ENCODE measurements at regions not wholly inside any gene's neighbourhood (a gene's known extent, or its start where the extent isn't known, plus 50 kb on each side); places are given as distances from the start of the nearest gene placed in this dataset.
"Not testable (repeated sequence)": the region's sequence is repeated elsewhere in the genome, so short reads cannot be mapped to it uniquely, and the experiment has no call there.

DNA sequence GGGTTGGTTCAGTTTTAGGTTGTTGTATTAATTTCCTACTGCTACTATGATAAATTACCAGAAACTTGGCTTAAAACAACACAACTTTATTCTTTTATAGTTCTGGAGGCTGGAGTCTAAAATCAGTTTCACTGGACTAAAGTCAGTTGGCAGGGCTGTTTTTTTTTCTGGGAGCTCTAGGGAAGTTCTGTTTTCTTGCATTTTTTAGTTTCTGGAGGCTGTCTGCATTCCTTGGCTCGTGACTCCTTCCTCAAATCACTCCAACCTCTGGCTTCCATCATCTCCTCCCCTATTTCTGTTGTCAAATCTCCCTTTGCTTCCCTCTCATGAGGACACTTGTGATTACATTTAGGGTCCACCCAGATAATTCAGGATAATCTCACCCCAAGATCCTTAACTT lies 51.3 kb upstream of the SUB1 start:
- WGBS, 2 experiments, result 63 to 76% methylated on average over 1 of the region's 1 CpG
- H3K4me3 ChIP-seq (ENCODE audit: insufficient read depth, low read depth, low read length), result no peak overlapping the region
- H3K9me3 ChIP-seq (ENCODE audit: control insufficient read depth, low read length), result no peaks in the 10 kb centered on the region
- no peaks in the 10 kb centered on the region for H3K4me1 ChIP-seq (ENCODE audit: control insufficient read depth, insufficient read depth, low read length)
- H3K27me3 ChIP-seq (ENCODE audit: control insufficient read depth, insufficient read depth, low read length, poor library complexity, severe bottlenecking), result no peaks in the 10 kb centered on the region
- H3K27ac ChIP-seq (ENCODE audit: insufficient read depth, low read depth, low read length, poor library complexity, severe bottlenecking), result no peak overlapping the region
- no peaks in the 10 kb centered on the region for H3K36me3 ChIP-seq (ENCODE audit: control insufficient read depth, insufficient read depth, low read length)

DNA sequence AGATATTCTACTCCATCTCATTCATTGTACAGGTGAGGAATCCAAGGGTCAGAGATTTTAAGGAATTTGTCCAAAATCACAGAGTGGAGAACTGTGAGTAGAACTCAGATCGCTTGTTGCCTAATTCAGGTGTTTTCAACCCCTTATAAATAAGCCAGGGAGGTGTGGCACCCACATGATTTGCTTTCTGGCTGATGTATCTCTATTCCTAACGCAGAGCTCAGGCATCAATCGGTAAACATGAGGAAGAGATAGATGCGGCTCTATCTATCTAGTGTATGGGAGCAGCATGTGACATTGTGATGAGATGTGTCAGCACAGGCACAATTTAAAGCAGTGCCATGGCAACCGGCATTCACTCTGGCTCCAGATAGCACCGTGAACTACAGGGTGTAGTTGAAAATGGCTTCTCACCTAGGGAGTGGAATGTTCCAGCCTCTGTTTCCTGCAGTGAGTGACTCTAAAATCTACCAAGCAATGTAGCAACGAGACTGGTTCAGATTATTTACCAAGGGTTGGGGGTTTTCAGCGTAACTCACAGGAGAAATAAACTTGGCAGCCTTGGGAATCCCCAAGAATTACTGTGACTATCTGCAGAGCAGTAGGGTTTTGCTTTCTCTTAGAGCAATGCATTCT lies 53.4 kb upstream of the SUB1 start:
- H3K4me1 ChIP-seq (ENCODE audit: control insufficient read depth, insufficient read depth, low read length), result no peaks in the 10 kb centered on the region
- no peaks in the 10 kb centered on the region for H3K9me3 ChIP-seq (ENCODE audit: control insufficient read depth, low read length)
- H3K36me3 ChIP-seq (ENCODE audit: control insufficient read depth, insufficient read depth, low read length), result no peaks in the 10 kb centered on the region
- H3K27me3 ChIP-seq (ENCODE audit: control insufficient read depth, insufficient read depth, low read length, poor library complexity, severe bottlenecking), result no peaks in the 10 kb centered on the region
- no peak overlapping the region for H3K27ac ChIP-seq (ENCODE audit: insufficient read depth, low read depth, low read length, poor library complexity, severe bottlenecking)
- no peak overlapping the region for H3K4me3 ChIP-seq (ENCODE audit: insufficient read depth, low read depth, low read length)
- WGBS, 2 experiments, result 62 to 67% methylated on average over 8 of the region's 8 CpGs

DNA sequence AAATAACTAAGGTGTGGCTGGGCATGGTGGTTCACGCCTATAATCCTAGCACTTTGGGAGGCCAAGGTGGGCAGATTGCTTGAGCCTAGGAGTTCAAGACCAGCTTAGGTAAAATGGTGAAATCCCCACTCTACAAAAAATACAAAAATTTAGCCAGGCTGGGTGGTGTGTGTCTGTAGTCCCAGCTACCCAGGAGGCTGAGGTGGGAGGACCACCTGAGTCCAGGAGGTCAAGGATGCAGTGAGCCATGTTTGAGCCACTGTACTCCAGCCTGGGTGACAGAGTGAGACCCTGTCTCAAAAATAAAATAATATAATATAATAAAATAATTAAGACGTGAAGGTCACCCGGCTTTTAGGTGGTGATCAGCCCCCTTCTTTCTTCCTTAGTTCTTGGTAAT lies 58.0 kb upstream of the SUB1 start:
- not testable (repeated sequence) for H3K4me3 ChIP-seq (ENCODE audit: insufficient read depth, low read depth, low read length); H3K9me3 ChIP-seq (ENCODE audit: control insufficient read depth, low read length); H3K27me3 ChIP-seq (ENCODE audit: control insufficient read depth, insufficient read depth, low read length, poor library complexity, severe bottlenecking); H3K27ac ChIP-seq (ENCODE audit: insufficient read depth, low read depth, low read length, poor library complexity, severe bottlenecking); H3K36me3 ChIP-seq (ENCODE audit: control insufficient read depth, insufficient read depth, low read length); H3K4me1 ChIP-seq (ENCODE audit: control insufficient read depth, insufficient read depth, low read length)
- WGBS, 2 experiments, result 87 to 92% methylated on average over 3 of the region's 3 CpGs

DNA sequence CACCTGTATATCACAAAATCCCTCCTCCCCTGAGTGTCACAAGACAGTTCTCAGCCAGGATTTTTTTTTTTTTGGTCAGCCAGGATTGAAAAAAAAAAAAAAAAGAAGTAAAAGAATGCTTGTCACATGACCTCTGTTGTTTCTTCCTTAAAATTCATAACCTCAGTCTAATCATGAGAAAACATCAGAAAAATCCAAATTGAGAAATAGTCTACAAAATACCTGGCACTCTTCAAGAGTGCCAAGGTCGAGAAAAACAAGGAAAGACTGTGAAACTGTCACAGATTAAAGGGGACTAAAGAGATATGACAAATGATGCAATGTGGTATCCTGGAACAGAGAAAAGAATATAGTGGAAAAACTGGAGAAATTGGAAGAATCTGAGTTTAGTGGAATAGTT lies 58.5 kb upstream of the SUB1 start:
- Histone ChIP-seq H3K9me3 (ENCODE audit: control insufficient read depth, low read length) (no peaks in the 10 kb centered on the region), H3K4me1 (ENCODE audit: control insufficient read depth, insufficient read depth, low read length) (no peaks in the 10 kb centered on the region), H3K27me3 (ENCODE audit: control insufficient read depth, insufficient read depth, low read length, poor library complexity, severe bottlenecking) (no peaks in the 10 kb centered on the region), H3K27ac (ENCODE audit: insufficient read depth, low read depth, low read length, poor library complexity, severe bottlenecking) (no peak overlapping the region), H3K4me3 (ENCODE audit: insufficient read depth, low read depth, low read length) (no peak overlapping the region), H3K36me3 (ENCODE audit: control insufficient read depth, insufficient read depth, low read length) (no peaks in the 10 kb centered on the region)
- 85% methylated on average over 1 of the region's 1 CpG for WGBS, 2 experiments

DNA sequence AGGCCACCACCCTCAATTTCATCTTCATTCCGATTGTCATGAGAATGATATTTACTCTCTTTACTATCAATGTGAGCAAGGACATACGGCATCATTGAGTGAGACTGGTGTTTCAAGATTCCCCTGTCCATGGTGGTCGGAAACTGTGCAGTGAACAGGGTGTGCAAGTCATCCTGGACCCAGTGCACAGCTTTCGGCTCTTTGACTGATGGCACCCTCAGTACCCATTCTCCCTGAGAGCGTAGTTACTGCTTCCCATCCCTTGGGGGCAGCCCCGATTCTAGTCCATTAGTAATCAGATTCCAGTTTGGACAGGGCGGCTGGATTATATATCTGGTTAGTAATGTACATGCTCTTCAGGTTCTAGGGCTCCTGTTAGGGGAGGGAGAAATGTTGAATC lies 61.7 kb upstream of the SUB1 start:
- Histone ChIP-seq H3K4me3 (ENCODE audit: insufficient read depth, low read depth, low read length) (no peak overlapping the region), H3K27me3 (ENCODE audit: control insufficient read depth, insufficient read depth, low read length, poor library complexity, severe bottlenecking) (no peaks in the 10 kb centered on the region), H3K36me3 (ENCODE audit: control insufficient read depth, insufficient read depth, low read length) (no peaks in the 10 kb centered on the region), H3K9me3 (ENCODE audit: control insufficient read depth, low read length) (no peaks in the 10 kb centered on the region), H3K27ac (ENCODE audit: insufficient read depth, low read depth, low read length, poor library complexity, severe bottlenecking) (no peak overlapping the region), H3K4me1 (ENCODE audit: control insufficient read depth, insufficient read depth, low read length) (no peaks in the 10 kb centered on the region)
- 92 to 93% methylated on average over 7 of the region's 7 CpGs for WGBS, 2 experiments

DNA sequence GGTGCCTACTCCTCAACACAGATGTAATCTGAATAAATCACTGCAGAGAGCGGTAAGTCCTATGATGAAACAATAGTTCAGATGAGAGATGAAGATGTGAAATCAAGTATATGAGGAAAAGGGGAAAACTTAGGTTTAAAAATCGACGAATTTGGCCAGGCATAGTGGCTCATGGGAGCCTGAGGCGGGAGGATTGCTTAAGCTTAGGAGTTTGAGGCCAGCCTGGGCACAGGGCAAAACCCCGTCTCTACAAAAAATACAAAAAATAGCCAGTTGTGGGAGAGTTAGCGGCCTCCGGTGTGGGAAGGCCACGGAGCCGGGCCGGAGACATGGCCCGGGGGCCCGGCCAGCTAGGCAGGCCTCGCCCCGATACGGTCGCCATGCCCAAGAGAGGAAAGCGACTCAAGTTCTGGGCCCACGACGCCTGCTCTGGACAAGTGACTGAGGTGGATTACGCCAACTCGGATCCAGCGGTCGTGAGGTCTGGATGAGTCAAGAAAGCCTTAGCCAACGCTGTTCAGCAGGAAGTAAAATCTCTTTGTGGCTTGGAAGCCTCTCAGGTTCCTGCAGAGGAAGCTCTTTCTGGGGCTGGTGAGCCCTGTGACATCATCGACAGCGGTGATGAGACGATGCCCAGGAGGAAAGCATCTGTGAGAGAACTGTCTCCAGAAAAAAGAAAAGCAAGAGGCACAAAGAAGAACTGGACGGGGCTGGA lies 62.8 kb upstream of the SUB1 start:
- Histone ChIP-seq H3K27me3 (ENCODE audit: control insufficient read depth, insufficient read depth, low read length, poor library complexity, severe bottlenecking) (no peaks in the 10 kb centered on the region), H3K27ac (ENCODE audit: insufficient read depth, low read depth, low read length, poor library complexity, severe bottlenecking) (no peak overlapping the region), H3K4me3 (ENCODE audit: insufficient read depth, low read depth, low read length) (no peak overlapping the region), H3K36me3 (ENCODE audit: control insufficient read depth, insufficient read depth, low read length) (no peaks in the 10 kb centered on the region), H3K9me3 (ENCODE audit: control insufficient read depth, low read length) (no peaks in the 10 kb centered on the region), H3K4me1 (ENCODE audit: control insufficient read depth, insufficient read depth, low read length) (no peaks in the 10 kb centered on the region)
- WGBS, 2 experiments, result 88% methylated on average over 28 of the region's 28 CpGs

DNA sequence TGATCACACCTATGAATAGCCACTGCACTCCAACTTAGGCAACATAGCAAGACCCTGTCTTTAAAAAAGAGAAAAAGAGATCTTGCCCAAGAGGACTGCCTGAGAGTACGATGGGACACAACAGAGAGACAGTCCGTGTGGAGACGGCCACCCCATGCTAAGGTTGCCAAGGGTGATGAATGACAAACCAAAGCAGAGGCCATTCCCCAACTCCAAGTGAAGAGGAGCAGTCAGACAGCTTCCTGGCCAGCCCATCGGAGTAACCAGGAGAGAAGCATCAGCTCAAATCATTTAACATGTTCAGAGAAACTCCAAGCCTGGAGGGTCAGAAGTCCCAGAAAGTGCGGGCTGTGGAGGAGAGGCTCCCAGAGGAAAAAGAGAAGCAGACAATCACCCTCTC lies 63.9 kb upstream of the SUB1 start:
- no peaks in the 10 kb centered on the region for H3K36me3 ChIP-seq (ENCODE audit: control insufficient read depth, insufficient read depth, low read length)
- no peak overlapping the region for H3K4me3 ChIP-seq (ENCODE audit: insufficient read depth, low read depth, low read length)
- H3K27ac ChIP-seq (ENCODE audit: insufficient read depth, low read depth, low read length, poor library complexity, severe bottlenecking), result no peak overlapping the region
- 74 to 82% methylated on average over 5 of the region's 5 CpGs for WGBS, 2 experiments
- no peaks in the 10 kb centered on the region for H3K4me1 ChIP-seq (ENCODE audit: control insufficient read depth, insufficient read depth, low read length)
- H3K27me3 ChIP-seq (ENCODE audit: control insufficient read depth, insufficient read depth, low read length, poor library complexity, severe bottlenecking), result no peaks in the 10 kb centered on the region
- no peaks in the 10 kb centered on the region for H3K9me3 ChIP-seq (ENCODE audit: control insufficient read depth, low read length)

DNA sequence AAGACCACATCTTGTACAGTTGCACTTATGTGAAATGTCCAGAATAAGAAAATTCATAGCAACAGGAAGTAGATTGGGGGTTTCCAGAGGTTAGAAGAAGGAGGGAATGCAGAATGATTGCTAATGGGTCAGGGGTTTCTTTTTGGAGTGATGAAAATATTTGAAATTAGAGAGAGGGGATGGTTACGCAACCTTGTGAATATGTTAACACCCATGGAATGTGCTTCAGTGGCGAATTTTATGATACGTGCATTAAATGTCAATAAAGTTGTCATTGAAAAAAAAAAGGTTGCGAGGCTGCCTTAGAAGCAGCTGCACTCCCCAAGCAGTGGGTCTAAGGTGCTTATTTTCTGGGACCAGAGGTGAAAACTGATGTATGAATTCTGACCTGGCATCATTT lies 64.4 kb upstream of the SUB1 start:
- Histone ChIP-seq H3K27me3 (ENCODE audit: control insufficient read depth, insufficient read depth, low read length, poor library complexity, severe bottlenecking) (no peaks in the 10 kb centered on the region), H3K27ac (ENCODE audit: insufficient read depth, low read depth, low read length, poor library complexity, severe bottlenecking) (no peak overlapping the region), H3K4me3 (ENCODE audit: insufficient read depth, low read depth, low read length) (no peak overlapping the region), H3K9me3 (ENCODE audit: control insufficient read depth, low read length) (no peaks in the 10 kb centered on the region), H3K4me1 (ENCODE audit: control insufficient read depth, insufficient read depth, low read length) (no peaks in the 10 kb centered on the region), H3K36me3 (ENCODE audit: control insufficient read depth, insufficient read depth, low read length) (no peaks in the 10 kb centered on the region)
- WGBS, 2 experiments, result 95 to 96% methylated on average over 4 of the region's 4 CpGs

DNA sequence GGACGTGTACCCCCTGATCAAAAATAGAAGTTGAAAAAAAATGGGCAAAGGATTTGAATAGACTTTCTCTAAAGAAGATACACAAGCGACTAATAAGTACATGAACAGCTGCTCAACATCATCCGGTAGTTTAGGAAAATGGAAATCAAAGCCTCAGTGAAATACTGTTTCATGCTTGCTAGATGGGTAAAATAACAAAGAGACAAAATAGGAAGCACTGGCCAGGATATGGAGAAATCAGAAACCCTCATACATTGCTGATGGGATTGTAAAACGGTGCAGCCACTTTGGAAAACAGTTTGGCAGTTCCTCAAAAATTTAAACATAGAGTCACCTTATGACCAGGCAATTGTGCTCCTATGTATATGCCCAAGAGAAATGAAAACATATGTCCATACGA lies 65.0 kb upstream of the SUB1 start:
- Histone ChIP-seq H3K27me3 (ENCODE audit: control insufficient read depth, insufficient read depth, low read length, poor library complexity, severe bottlenecking) (no peaks in the 10 kb centered on the region), H3K27ac (ENCODE audit: insufficient read depth, low read depth, low read length, poor library complexity, severe bottlenecking) (no peak overlapping the region), H3K9me3 (ENCODE audit: control insufficient read depth, low read length) (no peaks in the 10 kb centered on the region), H3K4me1 (ENCODE audit: control insufficient read depth, insufficient read depth, low read length) (no peaks in the 10 kb centered on the region), H3K4me3 (ENCODE audit: insufficient read depth, low read depth, low read length) (no peak overlapping the region), H3K36me3 (ENCODE audit: control insufficient read depth, insufficient read depth, low read length) (no peaks in the 10 kb centered on the region)
- WGBS, 2 experiments, result 55 to 58% methylated on average over 5 of the region's 5 CpGs

DNA sequence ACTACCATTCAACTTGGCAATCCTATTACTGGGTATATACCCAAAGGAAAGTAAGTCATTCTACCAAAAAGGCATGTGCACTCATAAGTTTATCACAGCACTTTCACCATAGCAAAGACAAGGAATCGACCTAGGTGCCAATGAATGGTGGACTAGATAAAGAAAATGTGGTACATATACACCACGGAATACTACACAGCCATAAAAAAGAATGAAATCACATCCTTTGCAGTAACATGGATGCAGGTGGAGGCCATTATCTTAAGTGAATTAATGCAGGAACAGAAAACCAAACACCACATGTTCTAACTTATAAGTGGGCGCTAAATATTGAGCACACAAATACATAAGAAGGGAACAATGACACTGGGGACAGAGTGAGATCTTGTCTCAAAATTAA lies 65.8 kb upstream of the SUB1 start:
- Histone ChIP-seq H3K27ac (ENCODE audit: insufficient read depth, low read depth, low read length, poor library complexity, severe bottlenecking) (no peak overlapping the region), H3K4me3 (ENCODE audit: insufficient read depth, low read depth, low read length) (no peak overlapping the region), H3K4me1 (ENCODE audit: control insufficient read depth, insufficient read depth, low read length) (no peaks in the 10 kb centered on the region), H3K36me3 (ENCODE audit: control insufficient read depth, insufficient read depth, low read length) (no peaks in the 10 kb centered on the region), H3K9me3 (ENCODE audit: control insufficient read depth, low read length) (no peaks in the 10 kb centered on the region), H3K27me3 (ENCODE audit: control insufficient read depth, insufficient read depth, low read length, poor library complexity, severe bottlenecking) (no peaks in the 10 kb centered on the region)
- WGBS, 2 experiments, result 78 to 97% methylated on average over 1 to 3 of the region's 3 CpGs
